HG02623 (cell line): ENCODE measurements at regions not wholly inside any gene's neighbourhood (a gene's known extent, or its start where the extent isn't known, plus 50 kb on each side); places are given as distances from the start of the nearest gene placed in this dataset.
"Not testable (repeated sequence)": the region's sequence is repeated elsewhere in the genome, so short reads cannot be mapped to it uniquely, and the experiment has no call there.

ENCODE experiments used
- ATAC-seq: cut with Tn5 transposase; IDR thresholded peaks from one replicate; pipeline ENCODE4 v1.9.1; 2021; ENCODE audit warnings: moderate library complexity; ENCODE audit not compliant: unreplicated experiment

- no peak for ATAC-seq
Observed at GRCh38 chr4:138636781-138637180, 378.8 kb upstream of the NOCT start.

- ATAC-seq = no peak
Observed at GRCh38 chr4:138634915-138635314, 380.7 kb upstream of the NOCT start.

- no peak for ATAC-seq
Observed at GRCh38 chr4:138633580-138633904, 382.0 kb upstream of the NOCT start.

GRCh38 chr4:138632856-138633579 lies 382.6 kb upstream of the NOCT start:
- ATAC-seq = no peak

- ATAC-seq = no peak
Observed at GRCh38 chr4:138630666-138631065, 384.9 kb upstream of the NOCT start.

- ATAC-seq = no peak
Observed at GRCh38 chr4:138629669-138630068, 385.9 kb upstream of the NOCT start.

DNA sequence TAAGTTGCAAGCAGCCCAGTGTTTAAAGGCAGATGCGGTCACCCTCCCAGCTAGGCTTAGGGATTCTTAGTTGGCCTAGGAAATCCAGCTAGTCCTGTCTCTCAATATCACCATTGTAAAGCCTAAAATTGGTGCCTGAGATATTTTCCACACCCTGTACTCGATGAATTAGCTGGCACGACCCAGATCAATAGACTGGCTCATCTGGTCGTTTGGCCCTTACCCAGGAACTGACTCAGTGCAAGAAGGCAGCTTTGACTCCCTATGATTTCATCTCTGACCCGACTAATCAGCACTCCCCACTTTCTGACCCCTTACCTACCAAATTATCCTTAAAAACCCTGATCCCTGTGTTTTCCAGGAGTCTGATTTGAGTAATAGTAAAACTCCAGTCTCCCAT lies 384.9 kb upstream of the SLC7A11 start:
- no peak for ATAC-seq

DNA sequence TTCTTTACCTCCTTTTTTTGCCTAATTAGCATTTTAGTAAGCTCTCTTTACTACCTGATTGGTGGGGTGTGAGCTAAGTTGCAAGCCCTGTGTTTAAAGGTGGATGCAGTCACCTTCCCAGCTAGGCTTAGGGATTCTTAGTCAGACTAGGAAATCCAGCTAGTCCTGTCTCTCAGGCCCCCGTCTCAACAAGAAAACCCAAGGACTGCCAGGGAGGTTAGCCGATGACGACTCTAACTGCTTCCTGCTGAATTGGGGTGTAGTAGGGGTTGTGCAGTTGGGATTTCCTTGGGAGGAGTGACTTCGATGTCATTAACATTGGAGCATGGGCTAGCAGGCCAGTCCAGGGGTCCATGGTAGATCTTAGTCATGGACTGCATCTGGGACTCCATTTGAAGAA lies 380.2 kb upstream of the SLC7A11 start:
- ATAC-seq = not testable (repeated sequence)

DNA sequence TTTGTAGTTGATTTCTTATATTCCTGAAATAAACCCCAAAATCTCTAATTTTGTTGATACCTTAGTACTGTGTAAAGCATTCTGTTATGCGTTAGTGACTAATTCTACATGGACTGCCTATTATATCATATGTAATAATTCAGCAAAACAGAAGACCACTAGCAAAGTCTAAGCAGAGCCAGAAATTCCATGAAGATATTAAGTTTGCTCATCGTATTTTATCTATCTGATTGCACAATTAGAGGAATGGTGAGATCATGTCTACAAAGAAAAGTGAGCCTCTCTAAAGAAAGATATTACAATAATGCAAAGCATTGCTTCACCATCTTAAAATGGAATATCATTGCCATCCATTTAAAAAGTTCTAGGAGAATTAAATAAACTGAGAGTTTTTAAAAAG lies 374.6 kb upstream of the SLC7A11 start:
- no peak for ATAC-seq

DNA sequence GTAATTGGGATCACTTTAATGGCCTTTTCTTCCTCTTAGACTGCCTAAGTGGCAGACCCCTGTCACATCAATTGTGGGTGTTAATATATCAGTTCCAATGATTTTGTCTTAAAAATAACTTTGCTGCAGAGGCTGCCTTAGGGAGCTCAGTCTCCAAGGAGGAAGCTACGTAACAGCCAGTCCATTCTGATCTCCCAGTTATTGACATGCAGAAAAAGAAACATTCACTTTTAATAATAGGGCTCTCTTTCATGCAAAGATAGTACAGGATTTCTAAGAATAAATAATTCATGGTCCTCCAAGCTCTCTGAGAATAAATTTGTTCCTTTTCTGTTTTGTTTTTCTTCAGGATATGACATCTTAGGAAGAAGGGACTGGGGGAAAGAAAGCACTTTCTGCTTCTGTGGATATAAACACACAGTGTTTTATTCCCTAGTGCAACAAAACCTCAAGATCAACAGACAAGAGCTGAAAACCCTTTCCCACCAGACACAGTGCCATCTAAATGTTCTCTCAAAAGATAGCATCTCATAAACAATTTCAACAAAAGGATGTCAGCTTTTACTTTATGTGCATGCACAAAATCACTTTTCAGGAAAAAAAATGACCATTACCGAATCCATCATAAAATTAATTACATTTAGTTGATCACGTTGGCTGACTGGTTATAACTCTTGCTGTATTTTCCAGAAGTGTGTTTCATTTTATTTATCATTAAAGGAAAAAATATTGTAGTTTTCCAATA lies 372.4 kb upstream of the SLC7A11 start:
- ATAC-seq = no peak

GRCh38 chr4:138612428-138612827 lies 370.3 kb upstream of the SLC7A11 start:
- no peak for ATAC-seq

DNA sequence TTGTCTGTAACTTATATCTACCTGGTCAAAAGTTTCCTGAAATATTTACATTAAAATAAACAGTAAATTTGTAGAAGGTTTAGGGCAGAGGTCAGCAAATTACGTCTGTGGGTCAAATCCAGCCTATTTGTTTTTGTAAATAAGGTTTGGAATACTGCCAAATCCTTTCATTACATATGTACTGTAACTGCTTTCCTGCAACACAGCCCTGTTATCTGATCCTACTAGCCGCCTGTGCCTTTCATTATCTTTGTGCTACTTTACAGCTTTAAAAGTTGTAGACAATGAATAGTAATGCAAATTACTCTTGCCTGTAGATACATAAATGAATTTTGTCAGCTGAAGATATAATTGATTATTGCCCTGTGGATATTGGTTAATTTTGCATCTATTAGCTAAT lies 369.6 kb upstream of the SLC7A11 start:
- no peak for ATAC-seq

- no peak for ATAC-seq
Observed at GRCh38 chr4:138611017-138611416, 368.9 kb upstream of the SLC7A11 start.

GRCh38 chr4:138609943-138610350 lies 367.8 kb upstream of the SLC7A11 start:
- ATAC-seq = no peak

GRCh38 chr4:138604556-138604955 lies 362.4 kb upstream of the SLC7A11 start:
- no peak for ATAC-seq

DNA sequence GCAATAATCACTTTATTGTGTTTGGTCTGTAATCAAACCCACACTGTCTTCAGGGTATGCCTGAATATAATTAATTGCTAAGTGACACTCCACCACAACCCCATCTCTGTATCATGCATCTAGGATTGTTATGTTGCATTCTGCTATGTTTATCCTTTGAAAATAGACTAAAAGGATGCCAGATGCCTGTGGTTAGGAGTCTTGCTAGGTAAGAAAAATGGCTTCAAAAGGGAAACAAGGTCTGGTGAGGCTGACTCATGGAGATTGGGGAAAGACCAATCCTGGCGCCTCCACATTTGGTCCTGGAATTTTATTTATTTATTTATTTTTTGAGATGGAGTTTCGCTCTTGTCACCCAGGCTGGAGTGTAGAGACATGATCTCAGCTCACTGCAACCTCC lies 360.5 kb upstream of the SLC7A11 start:
- ATAC-seq = no peak

GRCh38 chr4:138599965-138600364 lies 357.8 kb upstream of the SLC7A11 start:
- no peak for ATAC-seq

GRCh38 chr4:138598226-138598625 lies 356.1 kb upstream of the SLC7A11 start:
- ATAC-seq = no peak

DNA sequence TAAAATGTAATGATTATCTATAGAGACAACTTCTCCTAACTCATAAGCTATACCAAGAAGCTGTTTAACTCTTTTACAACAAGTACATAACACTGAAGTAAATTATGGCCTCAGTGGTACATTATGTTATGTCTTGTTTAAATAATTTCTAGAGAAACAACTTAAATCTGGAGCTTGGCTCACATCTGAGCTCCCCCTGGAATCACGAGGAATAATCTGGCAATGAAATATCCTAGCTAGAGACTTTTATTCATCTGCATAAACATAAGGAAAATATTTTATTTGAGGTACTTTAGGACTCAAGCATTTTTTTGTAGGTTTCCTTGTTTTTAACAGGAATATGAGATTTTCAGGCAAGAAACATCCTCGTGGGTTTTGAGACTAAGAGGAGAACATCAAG lies 354.7 kb upstream of the SLC7A11 start:
- no peak for ATAC-seq

GRCh38 chr4:138595731-138596460 lies 353.7 kb upstream of the SLC7A11 start:
- no peak for ATAC-seq

DNA sequence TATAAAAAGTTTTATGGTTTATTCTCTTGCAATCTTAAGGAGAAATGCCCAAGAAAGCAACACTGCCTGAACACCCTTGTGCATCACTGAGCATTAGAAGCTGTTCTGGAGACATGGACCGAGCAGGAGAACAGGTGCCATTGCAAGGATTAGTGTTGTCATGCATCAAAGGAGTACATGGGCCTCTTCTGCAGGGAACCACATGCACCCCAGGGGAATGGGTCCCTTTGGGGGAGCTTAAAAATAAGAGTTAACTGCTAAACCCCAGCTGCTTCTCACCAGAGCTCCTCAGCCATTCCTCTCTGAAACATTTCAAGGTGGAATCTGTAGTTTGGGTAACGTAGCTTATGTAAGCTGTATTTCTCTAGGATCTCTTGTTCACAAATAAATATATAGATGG lies 353.0 kb upstream of the SLC7A11 start:
- ATAC-seq = no peak

GRCh38 chr4:138592796-138593195 lies 350.6 kb upstream of the SLC7A11 start:
- ATAC-seq = no peak
